ES-I3 (cell line): ENCODE measurements at regions not wholly inside any gene's neighbourhood (a gene's known extent, or its start where the extent isn't known, plus 50 kb on each side); places are given as distances from the start of the nearest gene placed in this dataset.

Source experiments
- H3K36me3 ChIP-seq: 2 replicates; pipeline ENCODE4 v1.6.1; 2013; ENCODE audit warnings: mild to moderate bottlenecking, low read length, control low read depth, moderate library complexity; ENCODE audit not compliant: insufficient read depth
- H3K4me1 ChIP-seq: 2 replicates; pipeline ENCODE4 v1.6.1; 2013; ENCODE audit warnings: mild to moderate bottlenecking, control low read depth, low read length; ENCODE audit not compliant: insufficient read depth
- H3K9ac ChIP-seq: 2 replicates; pipeline ENCODE4 v1.6.1; 2013; ENCODE audit warnings: low read depth, mild to moderate bottlenecking, low read length, moderate library complexity
- H3K9me3 ChIP-seq: 2 replicates; pipeline ENCODE4 v1.6.1; 2013; ENCODE audit warnings: mild to moderate bottlenecking, low read length, moderate library complexity; ENCODE audit not compliant: control insufficient read depth, insufficient read depth

DNA sequence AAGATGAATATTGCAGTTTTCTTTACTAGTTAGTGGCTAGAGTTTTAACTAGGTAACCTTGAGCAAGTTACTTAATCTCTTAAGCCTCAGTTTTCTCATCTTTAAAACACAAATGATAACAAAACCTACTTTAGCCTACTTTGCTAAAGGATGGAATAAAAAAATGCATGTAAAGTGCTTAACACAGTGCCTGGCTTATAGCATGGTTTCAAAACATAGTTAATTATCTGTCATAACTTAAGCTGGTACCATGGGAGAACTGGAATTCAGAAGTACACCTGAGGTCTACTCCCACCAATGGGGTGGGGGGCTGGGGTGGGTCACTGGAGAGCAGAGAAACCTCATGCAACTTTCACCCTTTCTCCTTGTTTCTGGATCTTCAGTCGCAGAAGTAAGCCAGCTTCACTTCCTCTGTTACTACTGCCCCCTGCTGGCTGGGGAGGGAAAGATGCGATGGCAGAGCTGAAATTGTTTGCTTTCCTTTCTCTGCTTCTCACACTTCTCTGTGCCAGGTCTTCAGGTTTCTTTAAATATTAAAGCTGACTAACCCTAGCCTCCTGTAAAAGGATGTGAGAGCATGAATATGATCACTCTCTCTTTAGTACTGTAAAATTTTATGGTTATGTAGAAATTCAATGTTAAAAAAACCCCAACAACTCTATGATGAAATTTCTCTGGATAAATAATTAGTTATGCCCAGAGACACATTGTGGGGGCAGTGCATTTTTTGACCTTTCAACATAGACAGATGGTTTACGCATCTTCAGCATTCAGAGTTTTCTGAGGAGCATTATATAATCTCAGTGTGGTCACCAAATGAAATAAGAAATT, 324.2 kb downstream of the HLX start:
- H3K36me3 ChIP-seq = no peaks in the 10 kb centered on the region
- no peaks in the 10 kb centered on the region for H3K9me3 ChIP-seq
- no peaks in the 10 kb centered on the region for H3K4me1 ChIP-seq
- H3K9ac ChIP-seq = no peak overlapping the region

DNA sequence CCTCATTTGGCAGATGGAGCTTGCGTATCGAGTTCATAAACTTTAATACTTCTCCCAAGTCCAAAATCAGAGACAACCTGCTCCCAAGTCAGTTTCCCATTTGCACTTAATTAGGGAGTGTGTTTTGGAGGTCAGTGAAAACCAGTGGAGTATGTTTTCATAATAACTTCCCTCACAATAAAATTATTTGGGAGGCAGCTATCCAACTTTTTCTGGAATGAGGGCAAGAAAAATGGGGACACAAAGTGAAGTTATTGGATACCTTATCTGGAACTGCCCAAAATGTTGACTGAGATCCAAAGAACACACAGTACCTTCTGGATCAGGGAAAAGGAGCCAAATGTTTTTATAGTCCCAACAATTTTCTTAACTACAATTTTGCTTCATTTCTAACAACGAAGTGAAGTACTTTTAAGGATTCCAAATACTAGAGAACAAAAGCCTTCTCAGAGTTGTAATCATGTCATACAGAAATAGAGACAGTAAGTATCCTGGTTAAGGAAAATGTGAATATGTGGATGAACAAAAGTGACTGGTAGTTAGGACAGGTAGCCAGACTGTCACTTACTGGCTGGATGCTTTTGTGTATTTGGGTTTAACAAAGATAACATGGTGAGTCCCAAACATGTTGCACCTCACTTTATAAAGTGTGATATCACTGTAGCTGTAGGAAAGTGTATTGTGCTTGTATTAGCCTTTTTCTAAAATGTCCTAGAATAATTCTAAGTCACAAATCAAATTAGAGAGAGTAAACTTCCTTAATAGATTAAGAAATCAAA, 325.0 kb downstream of the HLX start:
- Histone ChIP-seq H3K9ac (no peak overlapping the region), H3K36me3 (no peaks in the 10 kb centered on the region)

GRCh38 chr1:221206076-221206475, 326.8 kb downstream of the HLX start:
- no peaks in the 10 kb centered on the region for H3K9me3 ChIP-seq
- no peaks in the 10 kb centered on the region for H3K4me1 ChIP-seq

More for the DNA sequence above, 325.0 kb downstream of the HLX start:
- no peaks in the 10 kb centered on the region for H3K4me1 ChIP-seq
- H3K9me3 ChIP-seq = no peaks in the 10 kb centered on the region

GRCh38 chr1:221212926-221213325, 333.7 kb downstream of the HLX start:
- no peaks in the 10 kb centered on the region for H3K36me3 ChIP-seq
- no peaks in the 10 kb centered on the region for H3K4me1 ChIP-seq
- no peak overlapping the region for H3K9ac ChIP-seq
- H3K9me3 ChIP-seq = no peaks in the 10 kb centered on the region

More at GRCh38 chr1:221206076-221206475, 326.8 kb downstream of the HLX start:
- no peak overlapping the region for H3K9ac ChIP-seq
- H3K36me3 ChIP-seq = no peaks in the 10 kb centered on the region

DNA sequence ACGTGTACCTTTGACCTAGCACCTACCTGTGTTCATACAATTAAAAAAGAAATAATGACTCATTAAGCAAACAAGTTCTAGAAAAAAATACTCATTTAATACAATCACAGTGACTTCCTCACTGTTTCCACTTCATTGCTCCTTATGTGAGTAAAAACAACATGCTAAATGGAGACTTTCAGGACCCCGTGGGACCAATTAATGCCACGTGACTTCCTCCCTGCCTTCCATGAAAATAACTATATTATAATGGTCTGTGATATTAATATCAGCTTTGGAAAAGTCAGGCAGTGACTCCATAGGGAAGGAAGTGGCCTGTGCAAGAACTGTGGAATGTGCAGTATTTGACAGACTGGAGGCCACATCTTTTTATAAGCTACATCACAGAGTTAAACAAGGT, 337.8 kb downstream of the HLX start:
- Histone ChIP-seq H3K9me3 (no peaks in the 10 kb centered on the region), H3K9ac (no peak overlapping the region), H3K36me3 (no peaks in the 10 kb centered on the region), H3K4me1 (no peaks in the 10 kb centered on the region)

DNA sequence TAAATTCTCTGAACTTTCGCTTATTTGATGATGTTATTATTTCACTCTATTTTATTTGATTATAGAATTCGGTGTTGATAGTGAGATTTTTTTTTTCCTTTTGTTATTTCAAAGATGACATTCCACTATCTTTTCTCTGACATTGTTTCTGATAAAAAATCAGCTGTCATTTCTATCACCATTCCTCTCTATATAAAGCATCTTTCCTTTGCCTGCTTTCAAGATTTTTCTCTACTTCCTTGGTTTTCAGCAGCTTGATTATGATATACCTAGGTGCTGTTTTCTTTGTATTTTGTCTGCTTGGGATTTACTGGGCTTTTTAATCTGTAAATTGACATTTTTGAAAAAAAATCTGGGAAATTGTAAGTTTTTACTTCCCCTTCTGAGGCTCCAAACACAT, 344.0 kb downstream of the HLX start:
- Histone ChIP-seq H3K9me3 (peaks cover 8% of the 10 kb centered on the region; the same call in 1 of the 2 replicates), H3K4me1 (peaks cover 5% of the 10 kb centered on the region; the same call in 1 of the 2 replicates), H3K9ac (no peak overlapping the region), H3K36me3 (no peaks in the 10 kb centered on the region)

- H3K36me3 ChIP-seq = no peaks in the 10 kb centered on the region
- peaks cover 11% of the 10 kb centered on the region; the same call in 1 of the 2 replicates for H3K4me1 ChIP-seq
- H3K9ac ChIP-seq = no peak overlapping the region
- peaks cover 8% of the 10 kb centered on the region; the same call in 1 of the 2 replicates for H3K9me3 ChIP-seq
These were observed 348.2 kb downstream of the HLX start for GRCh38 chr1:221227460-221227859.

GRCh38 chr1:221227872-221228337, 348.7 kb downstream of the HLX start:
- Histone ChIP-seq H3K9ac (no peak overlapping the region), H3K4me1 (peaks cover 11% of the 10 kb centered on the region; the same call in 1 of the 2 replicates), H3K36me3 (no peaks in the 10 kb centered on the region), H3K9me3 (peaks cover 8% of the 10 kb centered on the region; the same call in 1 of the 2 replicates)

GRCh38 chr1:221228594-221228993, 349.4 kb downstream of the HLX start:
- Histone ChIP-seq H3K36me3 (no peaks in the 10 kb centered on the region), H3K4me1 (peaks cover 11% of the 10 kb centered on the region; the same call in 1 of the 2 replicates), H3K9me3 (peaks cover 5% of the 10 kb centered on the region; the same call in 1 of the 2 replicates), H3K9ac (no peak overlapping the region)

GRCh38 chr1:221230605-221231004, 351.4 kb downstream of the HLX start:
- Histone ChIP-seq H3K36me3 (no peaks in the 10 kb centered on the region), H3K9ac (no peak overlapping the region), H3K9me3 (no peaks in the 10 kb centered on the region), H3K4me1 (peaks cover 11% of the 10 kb centered on the region; the same call in 1 of the 2 replicates)

GRCh38 chr1:221234791-221235190, 355.5 kb downstream of the HLX start:
- Histone ChIP-seq H3K4me1 (no peaks in the 10 kb centered on the region), H3K36me3 (no peaks in the 10 kb centered on the region), H3K9ac (no peak overlapping the region), H3K9me3 (no peaks in the 10 kb centered on the region)

DNA sequence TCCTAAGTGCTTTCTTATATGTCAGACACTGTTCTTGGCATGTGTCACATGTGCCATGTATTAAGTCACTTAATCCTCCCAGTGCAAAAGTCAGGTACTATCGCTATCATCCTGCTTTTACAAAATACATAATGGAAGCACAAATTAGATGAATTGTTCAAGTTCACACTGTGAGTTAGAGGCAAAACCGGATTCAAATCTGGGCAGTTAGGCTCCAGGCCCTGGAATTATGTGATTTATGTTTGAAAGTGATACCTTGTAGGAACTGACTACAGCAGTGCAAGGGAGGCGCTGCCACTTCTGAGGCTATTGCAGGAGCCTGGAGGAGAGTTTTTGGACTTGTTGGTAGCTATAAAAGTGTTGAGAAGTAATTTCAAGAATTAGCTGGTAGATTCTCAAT, 358.3 kb downstream of the HLX start:
- no peaks in the 10 kb centered on the region for H3K9me3 ChIP-seq
- no peaks in the 10 kb centered on the region for H3K36me3 ChIP-seq
- H3K9ac ChIP-seq = no peak overlapping the region
- no peaks in the 10 kb centered on the region for H3K4me1 ChIP-seq

DNA sequence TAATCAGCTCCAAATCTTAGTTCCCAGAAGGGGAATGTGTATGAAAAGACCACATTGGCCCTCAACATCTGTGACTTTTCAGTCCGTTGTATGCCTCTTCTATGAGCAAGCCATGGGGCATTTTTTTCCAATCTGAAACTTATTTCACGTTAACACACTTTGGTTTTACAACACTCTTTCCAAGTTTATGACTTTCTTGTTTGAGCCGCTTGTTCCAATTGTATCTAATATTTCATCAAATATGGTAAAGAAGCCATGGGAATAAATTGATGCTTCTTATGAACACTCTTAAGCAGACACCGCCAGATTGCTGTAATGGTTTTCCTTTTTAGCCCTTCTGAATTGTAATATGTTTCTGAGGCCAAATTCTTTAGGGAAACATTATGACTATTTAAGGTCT, 359.9 kb downstream of the HLX start:
- Histone ChIP-seq H3K4me1 (no peaks in the 10 kb centered on the region), H3K36me3 (no peaks in the 10 kb centered on the region), H3K9me3 (no peaks in the 10 kb centered on the region), H3K9ac (no peak overlapping the region)

GRCh38 chr1:221239792-221240191, 360.5 kb downstream of the HLX start:
- Histone ChIP-seq H3K9me3 (no peaks in the 10 kb centered on the region), H3K4me1 (no peaks in the 10 kb centered on the region), H3K9ac (no peak overlapping the region), H3K36me3 (no peaks in the 10 kb centered on the region)
